Stomach (tissue), 4 donors: ENCODE measurements at regions not wholly inside any gene's neighbourhood (a gene's known extent, or its start where the extent isn't known, plus 50 kb on each side); places are given as distances from the start of the nearest gene placed in this dataset.

Experiments used
- CTCF ChIP-seq, 7 experiments: fragments of 450-650 bp in 4 of 7; fragments of 200-600 bp in 3 of 7; sonication (generic) in 3 of 7; IDR thresholded peaks; one replicate each; pipeline ENCODE4 v1.5.1; 2016 to 2019; ENCODE audit warnings: antibody characterized with exemption in 7 of 7, control low read depth in 2 of 7, mild to moderate bottlenecking in 1 of 7
- POLR2A ChIP-seq, 4 donors: fragments of 450-650 bp; IDR thresholded peaks; one replicate each; pipeline ENCODE4 v1.6.1; 2016; ENCODE audit warnings: antibody characterized with exemption in 4 of 4, control low read depth in 2 of 4, mild to moderate bottlenecking in 1 of 4, moderate library complexity in 1 of 4
- POLR2AphosphoS5 ChIP-seq, 3 donors: sonication (generic); formaldehyde crosslinking; IDR thresholded peaks; one replicate each; pipeline ENCODE4 v1.6.1; 2016; ENCODE audit warnings: antibody characterized with exemption in 3 of 3

GRCh38 chr2:12340164-12340563 is 376.6 kb upstream of the TRIB2 start:
- TF ChIP-seq CTCF (IDR thresholded peaks at IDR 0.05) (no peak), POLR2AphosphoS5 (IDR thresholded peaks at IDR 0.05) (no peak), POLR2A (IDR thresholded peaks at IDR 0.05) (no peak)
